GM12878 (cell line): ENCODE measurements at regions not wholly inside any gene's neighbourhood (a gene's known extent, or its start where the extent isn't known, plus 50 kb on each side); places are given as distances from the start of the nearest gene placed in this dataset.
A peak's percentile ranks its signal among the peaks of the same experiment; 100 is the strongest.

Experiments
- ASH2L ChIP-seq: fragments of 300-600, 200-600 bp; sonication (generic); IDR thresholded peaks from 2 replicates; pipeline ENCODE4 v1.6.1; 2017; ENCODE audit warnings: low read depth, mild to moderate bottlenecking, borderline replicate concordance
- CHD1 ChIP-seq: IDR thresholded peaks from 2 replicates; pipeline ENCODE4 v1.6.1; 2012; ENCODE audit warnings: low read depth, low read length, improper control_type of control experiment
- DPF2 ChIP-seq: fragments of 450-650 bp; IDR thresholded peaks from 2 replicates; pipeline ENCODE4 v1.6.1; 2017; ENCODE audit warnings: mild to moderate bottlenecking
- GATAD2B ChIP-seq: fragments of 450-650 bp; conservative IDR thresholded peaks from 2 replicates; pipeline ENCODE4 v1.6.1; 2017; ENCODE audit warnings: low read depth, mild to moderate bottlenecking, moderate library complexity
- JUNB ChIP-seq: IDR thresholded peaks from 2 replicates; pipeline ENCODE4 v1.6.1; 2016; ENCODE audit warnings: antibody characterized with exemption, mild to moderate bottlenecking
- MEF2A ChIP-seq: IDR thresholded peaks from 2 replicates; pipeline ENCODE4 v1.6.1; 2011; ENCODE audit warnings: low read depth, mild to moderate bottlenecking, low read length, moderate library complexity; ENCODE audit not compliant: insufficient read depth
- MEF2B ChIP-seq: fragments of 450-650 bp; IDR thresholded peaks from 2 replicates; pipeline ENCODE4 v1.6.1; 2018; ENCODE audit warnings: mild to moderate bottlenecking, moderate library complexity; ENCODE audit not compliant: partially characterized antibody, poor library complexity, severe bottlenecking
- MLLT1 ChIP-seq: fragments of 450-650 bp; IDR thresholded peaks from 2 replicates; pipeline ENCODE4 v1.6.1; 2016; ENCODE audit warnings: mild to moderate bottlenecking
- RAD51 ChIP-seq: fragments of 450-650 bp; IDR thresholded peaks from 2 replicates; pipeline ENCODE4 v1.6.1; 2016; ENCODE audit warnings: moderate library complexity, mild to moderate bottlenecking, inconsistent platforms
- RB1 ChIP-seq: fragments of 450-650 bp; formaldehyde crosslinking; IDR thresholded peaks from 2 replicates; pipeline ENCODE4 v1.6.1; 2017; ENCODE audit warnings: mild to moderate bottlenecking, borderline replicate concordance
- RFX5 ChIP-seq: IDR thresholded peaks from 2 replicates; pipeline ENCODE4 v1.6.1; 2011; ENCODE audit warnings: low read depth, low read length, improper control_type of control experiment
- ZBTB11 ChIP-seq: fragments of 450-650 bp; formaldehyde crosslinking; IDR thresholded peaks from 2 replicates; pipeline ENCODE4 v1.5.0; 2022; ENCODE audit warnings: mild to moderate bottlenecking, missing genetic modification characterization
- ZNF24 ChIP-seq: fragments of 450-650 bp; IDR thresholded peaks from 2 replicates; pipeline ENCODE4 v1.6.1; 2017; ENCODE audit warnings: antibody characterized with exemption, mild to moderate bottlenecking
- ZNF622 ChIP-seq: fragments of 450-650 bp; IDR thresholded peaks from 2 replicates; pipeline ENCODE4 v1.6.1; 2017; ENCODE audit warnings: mild to moderate bottlenecking, inconsistent platforms
- ZSCAN29 ChIP-seq: fragments of 450-650 bp; IDR thresholded peaks from 2 replicates; pipeline ENCODE4 v1.6.1; 2017; ENCODE audit warnings: mild to moderate bottlenecking, moderate library complexity
- TF ChIP-seq, protein P1 (sequence below): fragments of 450-650 bp; IDR thresholded peaks from 2 replicates; pipeline ENCODE4 v1.6.1; 2018; ENCODE audit warnings: mild to moderate bottlenecking, low read depth, moderate library complexity; ENCODE audit not compliant: partially characterized antibody
- TF ChIP-seq, protein P2 (sequence below): fragments of 450-650 bp; IDR thresholded peaks from 2 replicates; pipeline ENCODE4 v1.6.1; 2017; ENCODE audit warnings: antibody characterized with exemption, mild to moderate bottlenecking, moderate library complexity

DNA sequence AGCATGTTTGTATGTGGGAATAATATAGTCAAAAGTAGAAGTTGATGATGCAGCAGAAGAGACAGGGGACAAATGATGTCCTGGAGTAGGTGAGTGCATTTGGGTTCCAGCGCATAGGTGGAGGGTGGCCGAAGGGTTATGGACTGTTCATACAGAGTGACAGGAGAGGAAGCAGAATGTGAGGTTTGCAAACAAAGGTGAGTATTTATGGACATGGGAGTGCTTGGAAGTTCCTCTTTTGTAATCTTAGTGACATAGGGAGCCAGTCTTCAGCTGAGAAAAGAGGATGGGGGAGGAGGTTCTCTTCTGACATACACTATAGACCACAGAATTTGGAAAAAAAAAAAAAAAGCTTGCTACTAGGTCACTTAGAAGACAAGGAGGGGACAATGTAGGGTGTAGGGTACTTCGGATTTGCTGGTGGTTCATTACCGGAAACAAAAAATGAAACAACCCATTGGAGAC is 331.6 kb downstream of the DLEU7 start (continued):
- TF ChIP-seq, protein P1, sequence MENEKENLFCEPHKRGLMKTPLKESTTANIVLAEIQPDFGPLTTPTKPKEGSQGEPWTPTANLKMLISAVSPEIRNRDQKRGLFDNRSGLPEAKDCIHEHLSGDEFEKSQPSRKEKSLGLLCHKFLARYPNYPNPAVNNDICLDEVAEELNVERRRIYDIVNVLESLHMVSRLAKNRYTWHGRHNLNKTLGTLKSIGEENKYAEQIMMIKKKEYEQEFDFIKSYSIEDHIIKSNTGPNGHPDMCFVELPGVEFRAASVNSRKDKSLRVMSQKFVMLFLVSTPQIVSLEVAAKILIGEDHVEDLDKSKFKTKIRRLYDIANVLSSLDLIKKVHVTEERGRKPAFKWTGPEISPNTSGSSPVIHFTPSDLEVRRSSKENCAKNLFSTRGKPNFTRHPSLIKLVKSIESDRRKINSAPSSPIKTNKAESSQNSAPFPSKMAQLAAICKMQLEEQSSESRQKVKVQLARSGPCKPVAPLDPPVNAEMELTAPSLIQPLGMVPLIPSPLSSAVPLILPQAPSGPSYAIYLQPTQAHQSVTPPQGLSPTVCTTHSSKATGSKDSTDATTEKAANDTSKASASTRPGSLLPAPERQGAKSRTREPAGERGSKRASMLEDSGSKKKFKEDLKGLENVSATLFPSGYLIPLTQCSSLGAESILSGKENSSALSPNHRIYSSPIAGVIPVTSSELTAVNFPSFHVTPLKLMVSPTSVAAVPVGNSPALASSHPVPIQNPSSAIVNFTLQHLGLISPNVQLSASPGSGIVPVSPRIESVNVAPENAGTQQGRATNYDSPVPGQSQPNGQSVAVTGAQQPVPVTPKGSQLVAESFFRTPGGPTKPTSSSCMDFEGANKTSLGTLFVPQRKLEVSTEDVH: no peak
- no peak for TF ChIP-seq MLLT1
- no peak for TF ChIP-seq CHD1
- no peak for TF ChIP-seq RB1
- no peak for TF ChIP-seq RFX5
- TF ChIP-seq ASH2L: no peak
- TF ChIP-seq ZNF24: no peak
- TF ChIP-seq, protein P2, sequence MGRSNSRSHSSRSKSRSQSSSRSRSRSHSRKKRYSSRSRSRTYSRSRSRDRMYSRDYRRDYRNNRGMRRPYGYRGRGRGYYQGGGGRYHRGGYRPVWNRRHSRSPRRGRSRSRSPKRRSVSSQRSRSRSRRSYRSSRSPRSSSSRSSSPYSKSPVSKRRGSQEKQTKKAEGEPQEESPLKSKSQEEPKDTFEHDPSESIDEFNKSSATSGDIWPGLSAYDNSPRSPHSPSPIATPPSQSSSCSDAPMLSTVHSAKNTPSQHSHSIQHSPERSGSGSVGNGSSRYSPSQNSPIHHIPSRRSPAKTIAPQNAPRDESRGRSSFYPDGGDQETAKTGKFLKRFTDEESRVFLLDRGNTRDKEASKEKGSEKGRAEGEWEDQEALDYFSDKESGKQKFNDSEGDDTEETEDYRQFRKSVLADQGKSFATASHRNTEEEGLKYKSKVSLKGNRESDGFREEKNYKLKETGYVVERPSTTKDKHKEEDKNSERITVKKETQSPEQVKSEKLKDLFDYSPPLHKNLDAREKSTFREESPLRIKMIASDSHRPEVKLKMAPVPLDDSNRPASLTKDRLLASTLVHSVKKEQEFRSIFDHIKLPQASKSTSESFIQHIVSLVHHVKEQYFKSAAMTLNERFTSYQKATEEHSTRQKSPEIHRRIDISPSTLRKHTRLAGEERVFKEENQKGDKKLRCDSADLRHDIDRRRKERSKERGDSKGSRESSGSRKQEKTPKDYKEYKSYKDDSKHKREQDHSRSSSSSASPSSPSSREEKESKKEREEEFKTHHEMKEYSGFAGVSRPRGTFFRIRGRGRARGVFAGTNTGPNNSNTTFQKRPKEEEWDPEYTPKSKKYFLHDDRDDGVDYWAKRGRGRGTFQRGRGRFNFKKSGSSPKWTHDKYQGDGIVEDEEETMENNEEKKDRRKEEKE: no peak
- TF ChIP-seq MEF2A: 0 out of 2 replicates have a peak, but pooled peaks have one; percentile 9
- TF ChIP-seq ZNF622: no peak
- TF ChIP-seq ZBTB11 (CRISPR knock-in tag): no peak
- no peak for TF ChIP-seq ZSCAN29
- no peak for TF ChIP-seq DPF2
- peak; percentile 33 for TF ChIP-seq MEF2B
- no peak for TF ChIP-seq JUNB
- TF ChIP-seq RAD51: no peak
- TF ChIP-seq GATAD2B: no peak
